ENCODE measurements at regions not wholly inside any gene's neighbourhood (a gene's known extent, or its start where the extent isn't known, plus 50 kb on each side); places are given as distances from the start of the nearest gene placed in this dataset.

DNA sequence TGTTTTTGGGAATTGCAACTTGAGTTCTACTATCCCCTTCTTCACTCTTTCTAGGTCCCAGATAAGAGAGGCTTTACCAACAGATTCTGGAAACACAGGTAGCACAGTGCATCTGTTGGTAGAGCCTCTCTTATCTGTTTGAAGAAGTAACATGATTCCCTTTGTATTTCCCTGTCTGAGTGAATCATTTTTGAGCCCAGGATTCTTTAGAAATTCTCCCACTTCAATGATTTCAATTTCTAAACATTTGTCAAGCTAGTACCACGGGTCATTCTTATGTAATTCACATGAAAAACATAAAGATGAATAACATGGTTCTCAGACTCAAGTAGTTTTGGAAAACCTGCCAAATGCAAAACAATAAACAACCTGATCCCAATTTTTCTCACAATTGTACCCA, 72.0 kb upstream of the DUSP10 start:
- Mint-ChIP-seq H3K9me3 (ENCODE audit: low read depth) (peaks cover 3% of the 10 kb centered on the region), H3K27me3 (ENCODE audit: low read depth) (no peaks in the 10 kb centered on the region), H3K36me3 (ENCODE audit: low read depth) (no peaks in the 10 kb centered on the region), H3K27ac (ENCODE audit: unreplicated experiment) (no peak overlapping the region), H3K4me1 (ENCODE audit: low read depth) (peaks cover 13% of the 10 kb centered on the region), H3K4me3 (ENCODE audit: unreplicated experiment) (no peak overlapping the region)
- TF ChIP-seq CTCF (IDR thresholded peaks at IDR 0.05) = no peak
- DNase-seq (ENCODE audit: low spot score) = no peak

DNA sequence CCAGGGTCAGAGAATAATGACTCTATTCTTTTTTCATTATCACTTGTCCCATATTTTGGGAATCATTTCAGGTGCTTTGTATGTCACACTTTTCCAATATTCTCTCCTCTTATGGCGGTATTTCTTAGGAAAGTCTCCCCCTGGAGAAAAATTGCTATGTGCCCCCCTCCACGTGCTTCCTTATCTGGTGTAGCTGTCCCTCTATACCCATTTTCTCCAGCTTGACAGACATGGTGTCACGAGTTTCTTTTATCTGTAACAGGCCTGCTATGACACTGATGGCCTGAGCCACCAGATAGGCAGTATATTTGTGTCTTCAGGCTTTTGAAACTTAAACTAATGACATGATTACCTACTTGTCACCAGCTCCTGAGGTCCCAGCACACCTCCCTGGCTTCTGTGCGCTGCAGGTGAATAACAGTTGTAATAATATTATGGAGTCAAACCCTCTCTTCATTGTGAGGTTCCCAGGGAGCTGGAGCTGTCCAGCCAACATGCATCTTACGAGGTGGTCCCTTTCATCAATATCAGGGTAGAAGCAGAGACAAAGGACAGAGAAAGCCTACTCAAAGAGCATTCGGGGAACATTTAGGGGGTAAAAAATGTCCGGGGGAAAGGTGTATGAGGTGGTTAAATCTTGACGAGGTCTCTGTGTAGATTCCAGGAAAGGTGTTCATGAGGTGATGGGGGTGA, 71.2 kb upstream of the DUSP10 start:
- H3K4me1 Mint-ChIP-seq (ENCODE audit: low read depth) = peaks cover 15% of the 10 kb centered on the region
- no peak overlapping the region for H3K4me3 Mint-ChIP-seq (ENCODE audit: unreplicated experiment)
- DNase-seq (ENCODE audit: low spot score) = no peak
- H3K27ac Mint-ChIP-seq (ENCODE audit: unreplicated experiment) = no peak overlapping the region
- H3K9me3 Mint-ChIP-seq (ENCODE audit: low read depth) = peaks cover 3% of the 10 kb centered on the region
- H3K36me3 Mint-ChIP-seq (ENCODE audit: low read depth) = no peaks in the 10 kb centered on the region
- H3K27me3 Mint-ChIP-seq (ENCODE audit: low read depth) = no peaks in the 10 kb centered on the region
- no peak for TF ChIP-seq CTCF (IDR thresholded peaks at IDR 0.05)

DNA sequence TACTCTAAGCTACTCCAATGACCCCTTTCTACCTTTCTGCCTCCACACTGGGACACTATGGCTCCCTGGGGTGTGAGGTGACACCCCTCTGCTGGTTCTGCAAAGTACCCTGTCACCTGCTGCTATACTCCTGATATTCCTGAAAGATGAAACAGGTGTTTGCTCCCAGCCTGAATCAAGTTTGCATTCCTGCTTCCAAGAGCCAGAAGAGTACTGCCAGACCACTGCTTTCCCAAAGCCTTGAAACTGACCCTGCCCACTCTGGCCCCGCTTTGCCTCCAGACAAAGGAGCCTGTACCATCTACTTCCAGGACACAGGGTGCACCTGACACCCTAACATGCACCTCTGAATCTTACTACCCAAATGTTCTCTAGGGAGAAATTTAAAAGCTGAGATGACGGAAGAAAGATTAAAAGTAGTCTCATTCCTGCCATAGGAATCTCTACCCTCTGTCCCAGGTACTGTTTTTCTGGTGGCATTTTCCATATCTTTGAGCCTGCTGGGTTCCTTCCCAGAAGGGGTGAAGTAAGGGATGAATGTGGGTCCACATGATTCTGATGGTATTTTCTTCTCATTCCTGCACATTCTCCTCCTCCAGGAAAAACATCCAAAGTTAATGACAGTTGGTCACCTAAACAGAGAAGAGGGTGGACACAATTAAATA, 70.3 kb upstream of the DUSP10 start:
- Mint-ChIP-seq H3K27ac (ENCODE audit: unreplicated experiment) (no peak overlapping the region), H3K4me1 (ENCODE audit: low read depth) (peaks cover 15% of the 10 kb centered on the region), H3K36me3 (ENCODE audit: low read depth) (no peaks in the 10 kb centered on the region), H3K4me3 (ENCODE audit: unreplicated experiment) (no peak overlapping the region), H3K27me3 (ENCODE audit: low read depth) (no peaks in the 10 kb centered on the region), H3K9me3 (ENCODE audit: low read depth) (no peaks in the 10 kb centered on the region)
- DNase-seq (ENCODE audit: low spot score) = no peak
- no peak for TF ChIP-seq CTCF (IDR thresholded peaks at IDR 0.05)

DNA sequence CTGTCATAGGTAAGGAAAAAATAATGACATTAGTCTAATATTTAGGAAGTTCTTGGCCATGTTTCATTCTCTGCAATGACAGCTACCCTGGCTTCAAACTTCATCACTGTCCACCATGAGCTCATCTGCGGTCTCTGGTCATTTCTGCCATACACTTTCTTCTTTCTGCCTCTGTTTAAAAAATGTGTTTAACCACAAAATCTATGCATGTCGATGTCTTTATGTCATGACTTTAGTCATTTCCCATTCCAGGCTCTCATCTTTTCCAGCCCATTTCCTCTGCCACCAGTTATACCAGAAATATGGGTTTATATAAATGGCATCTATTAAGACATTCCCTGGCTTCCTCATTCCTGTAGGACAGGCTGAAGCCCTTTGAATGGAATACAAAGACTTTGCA, 68.5 kb upstream of the DUSP10 start:
- no peaks in the 10 kb centered on the region for H3K9me3 Mint-ChIP-seq (ENCODE audit: low read depth)
- H3K4me1 Mint-ChIP-seq (ENCODE audit: low read depth) = peaks cover 15% of the 10 kb centered on the region

More for the DNA sequence above, 68.5 kb upstream of the DUSP10 start:
- Mint-ChIP-seq H3K27ac (ENCODE audit: unreplicated experiment) (no peak overlapping the region), H3K36me3 (ENCODE audit: low read depth) (no peaks in the 10 kb centered on the region), H3K4me3 (ENCODE audit: unreplicated experiment) (no peak overlapping the region), H3K27me3 (ENCODE audit: low read depth) (no peaks in the 10 kb centered on the region)
- TF ChIP-seq CTCF (IDR thresholded peaks at IDR 0.05) = no peak
- DNase-seq (ENCODE audit: low spot score) = no peak

Measured in chondrocyte (in vitro differentiated cells).